NB4 (cell line): ENCODE measurements at regions not wholly inside any gene's neighbourhood (a gene's known extent, or its start where the extent isn't known, plus 50 kb on each side); places are given as distances from the start of the nearest gene placed in this dataset.

Experiments
- DNase-seq: peaks from one replicate; pipeline ENCODE4 v3.0.0; 2010; ENCODE audit warnings: low read depth
- H3K4me3 ChIP-seq: one replicate; pipeline ENCODE4 v1.5.1; 2011; ENCODE audit warnings: mild to moderate bottlenecking, low read depth, low read length, moderate library complexity
- CTCF ChIP-seq: IDR thresholded peaks from one replicate; pipeline ENCODE4 v1.5.1; 2012; ENCODE audit warnings: low read depth, low read length
- MAX ChIP-seq: IDR thresholded peaks from 2 replicates; pipeline ENCODE4 v1.6.1; 2011; ENCODE audit warnings: low read depth, low read length
- MYC ChIP-seq: IDR thresholded peaks from 2 replicates; pipeline ENCODE4 v1.6.1; 2011; ENCODE audit warnings: low read depth, low read length
- POLR2A ChIP-seq: IDR thresholded peaks from 2 replicates; pipeline ENCODE4 v1.6.1; 2011; ENCODE audit warnings: mild to moderate bottlenecking; ENCODE audit not compliant: insufficient read length; ENCODE audit errors: extremely low read depth

- no peak overlapping the region for H3K4me3 ChIP-seq
- DNase-seq = no peak
- TF ChIP-seq CTCF (no peak), MAX (no peak), MYC (no peak), POLR2A (no peak)
These were observed 154.9 kb downstream of the C9orf50 start for GRCh38 chr9:129465834-129466535.

GRCh38 chr9:129464972-129465833 is 155.7 kb downstream of the C9orf50 start:
- no peak for DNase-seq
- no peak overlapping the region for H3K4me3 ChIP-seq
- TF ChIP-seq MAX = no peak
- TF ChIP-seq CTCF = no peak
- TF ChIP-seq MYC = no peak
- no peak for TF ChIP-seq POLR2A

- H3K4me3 ChIP-seq = no peak overlapping the region
- no peak for TF ChIP-seq CTCF
- no peak for TF ChIP-seq MAX
- no peak for TF ChIP-seq MYC
- TF ChIP-seq POLR2A = no peak
- no peak for DNase-seq
These were observed 156.9 kb downstream of the C9orf50 start for GRCh38 chr9:129463994-129464393.

GRCh38 chr9:129463477-129463876 is 157.4 kb downstream of the C9orf50 start:
- DNase-seq = no peak

GRCh38 chr9:129462360-129462759 is 158.5 kb downstream of the C9orf50 start:
- TF ChIP-seq MYC (no peak), CTCF (no peak), MAX (no peak), POLR2A (no peak)
- no peak overlapping the region for H3K4me3 ChIP-seq
- DNase-seq = no peak

More at GRCh38 chr9:129463477-129463876, 157.4 kb downstream of the C9orf50 start:
- TF ChIP-seq CTCF (no peak), POLR2A (no peak), MYC (no peak), MAX (no peak)
- H3K4me3 ChIP-seq = no peak overlapping the region
